H1 (cell line): ENCODE measurements at regions not wholly inside any gene's neighbourhood (a gene's known extent, or its start where the extent isn't known, plus 50 kb on each side); places are given as distances from the start of the nearest gene placed in this dataset.

Experiments
- CTCF ChIA-PET: fragments of 300-600 bp; sonication (Branson Sonifier 250); formaldehyde crosslinking; loops from one replicate; lab custom pipeline; 2021; ENCODE audit not compliant: partially characterized antibody; lab: Charles Lee
- POLR2A ChIA-PET: fragments of 300-600 bp; sonication (Branson Sonifier 250); formaldehyde crosslinking; loops from one replicate; lab custom pipeline; 2021; ENCODE audit warnings: inconsistent platforms; ENCODE audit not compliant: partially characterized antibody; lab: Charles Lee
- DNase-seq, 2 experiments: peaks; one replicate each; pipeline versions ENCODE4 v3.0.0 to v3.0.0-alpha.2; 2010 to 2022; ENCODE audit warnings: low spot score in 2 of 2, low read depth in 1 of 2, mixed read lengths in 1 of 2
- FAIRE-seq: peaks from 2 replicates; lab custom pipeline; 2011; peaks lifted over from hg19 to GRCh38; lab: Jason Lieb, UNC
- H2AFZ ChIP-seq: 2 replicates; pipeline ENCODE4 v1.8.1; 2012; ENCODE audit warnings: low read length, inconsistent platforms
- H2AK5ac ChIP-seq: 2 replicates; pipeline ENCODE4 v1.6.1; 2013; ENCODE audit warnings: low read depth, low read length
- H2BK120ac ChIP-seq: replicated peaks from 2 replicates; pipeline ENCODE3; 2013; ENCODE audit warnings: low read depth, low read length, inconsistent platforms
- H2BK12ac ChIP-seq: 2 replicates; pipeline ENCODE4 v1.6.1; 2013; ENCODE audit warnings: low read depth, low read length
- H2BK15ac ChIP-seq: 2 replicates; pipeline ENCODE4 v1.6.1; 2013; ENCODE audit warnings: low read length
- H2BK20ac ChIP-seq: 2 replicates; pipeline ENCODE4 v1.6.1; 2013; ENCODE audit warnings: low read length
- H2BK5ac ChIP-seq: 2 replicates; pipeline ENCODE4 v1.6.1; 2013; ENCODE audit warnings: low read depth, low read length
- H3K14ac ChIP-seq: 2 replicates; pipeline ENCODE4 v1.6.1; 2013; ENCODE audit warnings: inconsistent platforms; ENCODE audit not compliant: insufficient read length
- H3K18ac ChIP-seq: 2 replicates; pipeline ENCODE4 v1.6.1; 2013; ENCODE audit warnings: low read length; ENCODE audit errors: extremely low read depth
- H3K23ac ChIP-seq: 2 replicates; pipeline ENCODE4 v1.6.1; 2013; ENCODE audit warnings: inconsistent platforms; ENCODE audit not compliant: insufficient read length
- H3K23me2 ChIP-seq: 2 replicates; pipeline ENCODE4 v1.6.1; 2013; ENCODE audit warnings: low read depth, low read length
- H3K27ac ChIP-seq: 2 replicates; pipeline ENCODE4 v1.6.1; 2011; ENCODE audit warnings: low read depth, low read length, inconsistent platforms
- H3K27me3 ChIP-seq, 4 experiments: replicated peaks in 1 of 4; 1 replicate in 1 of 4; 2 replicates in 3 of 4; pipeline versions ENCODE4 v1.6.1 to v1.8.1; 2011 to 2013; ENCODE audit warnings: low read length in 3 of 4, mild to moderate bottlenecking in 3 of 4, inconsistent platforms in 2 of 4, mixed read lengths in 2 of 4, moderate library complexity in 1 of 4; ENCODE audit not compliant: control insufficient read depth in 3 of 4, insufficient read depth in 3 of 4; ENCODE audit errors: extremely low read depth in 1 of 4
- H3K36me3 ChIP-seq, 4 experiments: 2 replicates each; pipeline versions ENCODE4 v1.6.1 to v1.8.1; 2011 to 2013; ENCODE audit warnings: mild to moderate bottlenecking in 4 of 4, low read length in 3 of 4, moderate library complexity in 2 of 4, control low read depth in 1 of 4, inconsistent platforms in 1 of 4; ENCODE audit not compliant: insufficient read depth in 4 of 4, control insufficient read depth in 2 of 4
- H3K4ac ChIP-seq: replicated peaks from 2 replicates; pipeline ENCODE3; 2013; ENCODE audit warnings: low read length, low read depth, mixed read lengths, inconsistent platforms; ENCODE audit not compliant: insufficient read length
- H3K4me1 ChIP-seq, 4 experiments: replicated peaks in 1 of 4; 1 replicate in 1 of 4; 2 replicates in 3 of 4; pipeline versions ENCODE4 v1.6.1 to v1.8.1; 2011 to 2013; ENCODE audit warnings: low read length in 3 of 4, inconsistent platforms in 2 of 4, mixed read lengths in 1 of 4; ENCODE audit not compliant: insufficient read depth in 4 of 4, control insufficient read depth in 3 of 4
- H3K4me2 ChIP-seq, 2 experiments: 2 replicates each; pipeline versions ENCODE4 v1.6.1 to v1.8.1; 2011 to 2013; ENCODE audit warnings: low read depth in 2 of 2, low read length in 2 of 2, control low read depth in 1 of 2, inconsistent platforms in 1 of 2, mild to moderate bottlenecking in 1 of 2; ENCODE audit not compliant: insufficient read depth in 1 of 2
- H3K4me3 ChIP-seq, 4 experiments: fragments of 200-600, 300-600 bp in 1 of 4; sonication (generic), shearing (Covaris generic), sonication (Bioruptor Twin) in 1 of 4; 2 replicates each; pipeline versions ENCODE4 v1.5.1 to v1.8.1; 2011 to 2016; ENCODE audit warnings: low read length in 4 of 4, low read depth in 3 of 4, control low read depth in 2 of 4, inconsistent platforms in 2 of 4, mild to moderate bottlenecking in 2 of 4, mixed read lengths in 1 of 4, moderate library complexity in 1 of 4; ENCODE audit not compliant: insufficient read depth in 2 of 4; ENCODE audit errors: extremely low read depth in 1 of 4
- H3K56ac ChIP-seq: replicated peaks from 2 replicates; pipeline ENCODE3; 2013; ENCODE audit warnings: low read depth, mild to moderate bottlenecking, mixed read lengths, low read length, inconsistent platforms; ENCODE audit not compliant: insufficient read length
- H3K79me1 ChIP-seq: 2 replicates; pipeline ENCODE4 v1.6.1; 2013; ENCODE audit warnings: low read depth, low read length, control low read depth
- H3K79me2 ChIP-seq, 2 experiments: 2 replicates each; pipeline versions ENCODE4 v1.6.1 to v1.8.1; 2012 to 2013; ENCODE audit warnings: low read length in 2 of 2, mild to moderate bottlenecking in 2 of 2, inconsistent platforms in 1 of 2; ENCODE audit not compliant: insufficient read depth in 2 of 2, control insufficient read depth in 1 of 2
- H3K9ac ChIP-seq, 4 experiments: replicated peaks in 1 of 4; 1 replicate in 1 of 4; 2 replicates in 3 of 4; pipeline versions ENCODE4 v1.6.1 to v1.8.1; 2011 to 2013; ENCODE audit warnings: low read depth in 3 of 4, low read length in 3 of 4, control low read depth in 2 of 4, mild to moderate bottlenecking in 2 of 4, moderate library complexity in 2 of 4, inconsistent platforms in 1 of 4; ENCODE audit errors: extremely low read depth in 1 of 4
- H3K9me3 ChIP-seq, 2 experiments: 2 replicates each; pipeline versions ENCODE4 v1.6.1 to v1.8.1; 2012 to 2013; ENCODE audit warnings: mild to moderate bottlenecking in 2 of 2, moderate library complexity in 2 of 2, control low read depth in 1 of 2, inconsistent platforms in 1 of 2, low read depth in 1 of 2, low read length in 1 of 2, mixed read lengths in 1 of 2; ENCODE audit not compliant: insufficient read depth in 2 of 2
- H4K20me1 ChIP-seq, 2 experiments: replicated peaks in 1 of 2; 2 replicates each; pipeline versions ENCODE3 to v1.8.1; 2011 to 2013; ENCODE audit warnings: inconsistent platforms in 2 of 2, low read length in 2 of 2, mild to moderate bottlenecking in 1 of 2; ENCODE audit not compliant: insufficient read depth in 2 of 2, control insufficient read depth in 1 of 2
- H4K5ac ChIP-seq: 2 replicates; pipeline ENCODE4 v1.6.1; 2013; ENCODE audit warnings: low read length, low read depth, mixed read lengths, inconsistent platforms; ENCODE audit not compliant: insufficient read length
- H4K8ac ChIP-seq: 2 replicates; pipeline ENCODE4 v1.8.0; 2013; ENCODE audit warnings: mild to moderate bottlenecking, moderate library complexity, low read length, inconsistent platforms; ENCODE audit not compliant: insufficient read depth; ENCODE audit errors: extremely low read depth
- H4K91ac ChIP-seq: replicated peaks from 2 replicates; pipeline ENCODE3; 2013; ENCODE audit warnings: low read length, mixed read lengths, inconsistent platforms; ENCODE audit not compliant: insufficient read length
- ASH2L ChIP-seq: fragments of 200-600, 300-600 bp; sonication (generic); IDR thresholded peaks from one replicate; pipeline ENCODE4 v1.7.1; 2017; ENCODE audit warnings: low read length
- BCL11A ChIP-seq, 2 experiments: IDR thresholded peaks; one replicate each; pipeline ENCODE4 v1.6.1; 2011; ENCODE audit warnings: low read depth in 2 of 2, low read length in 2 of 2, mild to moderate bottlenecking in 2 of 2
- BRCA1 ChIP-seq: IDR thresholded peaks from 2 replicates; pipeline ENCODE4 v1.6.1; 2012; ENCODE audit warnings: low read depth, low read length, improper control_type of control experiment
- CHD1 ChIP-seq: IDR thresholded peaks from 2 replicates; pipeline ENCODE4 v1.6.1; 2012; ENCODE audit warnings: low read depth, low read length, improper control_type of control experiment
- GTF2F1 ChIP-seq: IDR thresholded peaks from 2 replicates; pipeline ENCODE4 v1.6.1; 2012; ENCODE audit warnings: low read depth, low read length, improper control_type of control experiment, borderline replicate concordance
- HDAC2 ChIP-seq, 2 experiments: fragments of 300-600 bp in 1 of 2; sonication (generic) in 1 of 2; IDR thresholded peaks; 2 replicates each; pipeline ENCODE4 v1.6.1; 2011 to 2012; ENCODE audit warnings: low read depth in 2 of 2, low read length in 2 of 2, mild to moderate bottlenecking in 2 of 2, moderate library complexity in 2 of 2, borderline replicate concordance in 1 of 2, inconsistent platforms in 1 of 2
- HDAC6 ChIP-seq: IDR thresholded peaks from one replicate; pipeline ENCODE4 v1.7.1; 2012; ENCODE audit warnings: low read depth, mild to moderate bottlenecking, inconsistent platforms, low read length, moderate library complexity
- JUND ChIP-seq: IDR thresholded peaks from 2 replicates; pipeline ENCODE4 v1.6.1; 2011; ENCODE audit warnings: mild to moderate bottlenecking, improper control_type of control experiment, low read length
- KDM1A ChIP-seq: fragments of 200-600, 300-600 bp; sonication (generic); IDR thresholded peaks from 2 replicates; pipeline ENCODE4 v1.7.1; 2016; ENCODE audit warnings: mild to moderate bottlenecking, low read length, borderline replicate concordance
- KDM4A ChIP-seq: IDR thresholded peaks from one replicate; pipeline ENCODE4 v1.7.1; 2012; ENCODE audit warnings: low read depth, mild to moderate bottlenecking, moderate library complexity, low read length, inconsistent platforms; ENCODE audit not compliant: severe bottlenecking
- MAFK ChIP-seq: IDR thresholded peaks from 2 replicates; pipeline ENCODE4 v1.6.1; 2012; ENCODE audit warnings: low read depth, mild to moderate bottlenecking, improper control_type of control experiment, low read length
- SUZ12 ChIP-seq: fragments of 200-600 bp; sonication (generic); IDR thresholded peaks from 2 replicates; pipeline ENCODE4 v1.6.1; 2012; ENCODE audit warnings: mild to moderate bottlenecking, inconsistent platforms, low read length, moderate library complexity, mixed read lengths
- TBP ChIP-seq: IDR thresholded peaks from 2 replicates; pipeline ENCODE4 v1.6.1; 2011; ENCODE audit warnings: low read depth, low read length, improper control_type of control experiment
- TCF12 ChIP-seq: IDR thresholded peaks from 2 replicates; pipeline ENCODE4 v1.6.1; 2011; ENCODE audit warnings: low read depth, mild to moderate bottlenecking, low read length
- USF2 ChIP-seq: IDR thresholded peaks from 2 replicates; pipeline ENCODE4 v1.6.1; 2011; ENCODE audit warnings: low read length, improper control_type of control experiment
- WGBS, 2 experiments: shearing (Covaris generic) in 1 of 2; methylation state at CpG; one replicate each; pipeline versions ENCODE4 v1.1.6 to v1.1.7; 2013 to 2015; ENCODE audit warnings: low lambda C conversion rate in 2 of 2, mixed read lengths in 2 of 2, inconsistent platforms in 1 of 2, low coverage in 1 of 2, missing lambda C conversion rate in 1 of 2; ENCODE audit not compliant: insufficient replicate concordance in 2 of 2, insufficient coverage in 1 of 2, insufficient read length in 1 of 2; ENCODE audit errors: extremely low coverage in 1 of 2, missing lambda C conversion rate in 1 of 2; 5-methylcytosine and 5-hydroxymethylcytosine counted together

GRCh38 chr4:62909238-62909637 lies 1500.0 kb downstream of the TECRL start:
- H3K79me1 ChIP-seq = no peaks in the 10 kb centered on the region
- DNase-seq (no peak), FAIRE-seq (no peak)
- no peak overlapping the region for H2BK5ac ChIP-seq
- no peak overlapping the region for H3K23ac ChIP-seq
- 87% methylated on average over 3 of the region's 3 CpGs; no CpG with 5 or more reads in 1 of the 2 experiments for WGBS, 2 experiments
- no peak overlapping the region for H4K5ac ChIP-seq
- no peak overlapping the region for H4K8ac ChIP-seq
- H3K23me2 ChIP-seq = no peaks in the 10 kb centered on the region
- H3K27me3 ChIP-seq = no peaks in the 10 kb centered on the region
- no peak overlapping the region for H2BK120ac ChIP-seq
- POLR2A ChIA-PET = no interaction called here
- H3K9me3 ChIP-seq = no peaks in the 10 kb centered on the region
- CTCF ChIA-PET = no interaction called here
- no peak overlapping the region for H2BK12ac ChIP-seq
- no peak overlapping the region for H3K9ac ChIP-seq
- no peaks in the 10 kb centered on the region for H3K36me3 ChIP-seq
- no peak overlapping the region for H4K91ac ChIP-seq
- H2BK15ac ChIP-seq = no peak overlapping the region
- H3K4ac ChIP-seq = no peak overlapping the region
- H2AFZ ChIP-seq = no peak overlapping the region
- no peak overlapping the region for H3K56ac ChIP-seq
- no peaks in the 10 kb centered on the region for H3K79me2 ChIP-seq
- H3K14ac ChIP-seq = no peak overlapping the region
- no peak overlapping the region for H3K4me2 ChIP-seq
- no peak overlapping the region for H2AK5ac ChIP-seq
- H2BK20ac ChIP-seq = no peak overlapping the region
- H4K20me1 ChIP-seq = no peaks in the 10 kb centered on the region
- no peak overlapping the region for H3K18ac ChIP-seq
- H3K4me3 ChIP-seq = no peak overlapping the region
- no peak overlapping the region for H3K27ac ChIP-seq
- H3K4me1 ChIP-seq = no peaks in the 10 kb centered on the region
- no peak for TF ChIP-seq ASH2L
- no peak for TF ChIP-seq JUND
- no peak for TF ChIP-seq TBP
- no peak for TF ChIP-seq HDAC6
- no peak for TF ChIP-seq KDM4A
- TF ChIP-seq BRCA1 = no peak
- TF ChIP-seq CHD1 = no peak
- no peak for TF ChIP-seq KDM1A
- no peak for TF ChIP-seq TCF12
- no peak for TF ChIP-seq SUZ12
- TF ChIP-seq HDAC2 (IDR thresholded peaks at IDR 0.05; ENCODE audit: borderline replicate concordance in 1 of 2, low read depth in 2 of 2, low read length in 2 of 2) = no peak
- TF ChIP-seq USF2 = no peak
- no peak for TF ChIP-seq BCL11A (IDR thresholded peaks at IDR 0.05; ENCODE audit: low read depth in 2 of 2, low read length in 2 of 2)
- TF ChIP-seq GTF2F1 = no peak
- no peak for TF ChIP-seq MAFK
